ENCODE measurements at regions not wholly inside any gene's neighbourhood (a gene's known extent, or its start where the extent isn't known, plus 50 kb on each side); places are given as distances from the start of the nearest gene placed in this dataset.

DNA sequence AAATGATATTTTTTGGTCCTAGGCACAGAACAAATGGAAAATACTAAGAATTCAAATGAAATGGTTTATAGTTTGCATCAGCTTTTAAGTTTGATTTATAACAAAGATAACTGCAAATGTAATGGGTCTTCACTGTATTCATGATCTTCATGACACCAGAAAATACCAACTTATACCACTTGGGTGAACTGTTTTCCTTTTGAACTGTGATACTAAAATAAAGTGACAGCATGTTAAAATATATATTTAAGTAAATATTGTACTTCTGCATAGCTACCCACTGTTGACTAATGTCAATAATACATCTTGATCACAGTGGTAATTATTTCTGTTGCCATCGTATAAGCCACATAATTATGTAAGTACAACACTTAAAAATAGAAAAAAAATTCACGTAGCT, 442.0 kb upstream of the ANKRD30A start:
- DNase-seq, result no peak

DNA sequence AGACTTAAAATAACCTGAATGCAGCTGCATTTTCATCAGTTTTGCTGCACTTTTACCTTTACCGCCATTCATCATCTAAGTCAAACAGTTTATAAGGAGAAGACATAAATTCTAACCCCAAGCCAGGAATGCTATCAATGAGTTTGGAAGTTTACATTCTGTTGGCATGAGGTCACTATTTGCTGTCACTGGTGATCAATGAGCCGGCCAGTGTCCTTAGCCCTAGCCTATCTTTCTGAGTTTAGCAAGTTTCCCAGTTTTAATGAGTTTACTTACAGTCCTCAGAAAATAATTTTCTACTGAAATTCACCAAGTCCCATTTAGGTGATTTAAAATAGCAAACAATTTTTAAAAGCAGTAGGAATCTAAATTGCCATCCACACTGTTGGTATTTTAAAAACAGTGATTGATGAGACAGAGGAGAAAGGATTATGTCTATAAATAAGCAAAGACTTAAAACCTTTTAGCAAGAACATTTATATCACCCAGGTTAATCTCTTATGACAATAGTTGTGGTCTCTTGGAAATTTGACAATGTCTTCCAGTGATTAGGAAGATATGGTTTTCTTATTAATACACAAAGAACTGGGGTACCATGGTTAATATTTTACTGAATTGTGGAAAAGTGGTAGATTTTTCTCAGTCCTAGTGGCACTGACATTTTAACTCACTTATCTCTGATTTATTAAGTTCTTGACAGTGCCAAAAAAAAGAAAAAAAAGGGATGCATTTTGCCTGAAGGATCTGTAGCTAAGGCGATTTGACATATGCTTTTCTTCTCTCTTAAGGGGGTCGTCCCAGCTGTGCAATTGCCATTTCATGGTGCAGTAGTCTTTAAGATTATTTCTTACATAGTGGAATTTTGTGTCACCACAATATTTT, 443.4 kb upstream of the ANKRD30A start:
- DNase-seq, result no peak

DNA sequence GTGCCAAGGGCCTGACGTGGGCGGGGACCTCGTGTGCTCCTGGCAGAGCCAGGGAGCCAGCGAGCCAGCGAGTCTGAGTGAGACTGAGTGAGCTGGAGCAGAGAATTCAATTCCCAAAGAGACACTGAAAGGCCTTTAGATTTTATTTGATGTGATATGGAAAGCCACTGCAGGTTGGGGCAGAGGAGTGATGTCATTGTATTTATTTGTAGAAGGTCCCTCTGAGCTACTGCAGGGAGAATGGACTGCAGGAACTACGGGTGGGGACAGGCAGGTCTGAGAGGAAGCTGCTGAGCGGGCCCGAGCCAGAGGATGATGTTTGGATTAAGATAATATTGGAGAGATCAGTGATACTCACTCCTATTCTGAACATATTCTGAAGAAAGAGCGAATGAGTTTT, 445.8 kb upstream of the ANKRD30A start:
- DNase-seq, result peak; percentile 15

DNA sequence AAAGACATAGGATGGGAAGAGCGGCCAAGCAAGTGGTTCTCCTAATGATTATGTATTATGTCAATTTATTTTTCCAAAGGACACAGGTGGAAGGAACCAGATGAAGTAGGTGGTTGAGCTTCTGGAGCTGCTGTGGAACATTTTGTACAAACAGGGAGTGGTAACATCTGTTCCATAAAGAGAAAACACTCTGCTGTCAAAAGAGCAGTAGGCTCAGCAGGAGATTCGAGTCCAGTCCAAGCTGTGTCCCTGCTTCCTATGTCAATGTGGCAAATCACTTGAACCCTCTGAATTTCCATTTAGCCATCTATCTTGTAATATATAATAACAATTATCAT, 448.0 kb upstream of the ANKRD30A start:
- DNase-seq, result peak; percentile 72

DNA sequence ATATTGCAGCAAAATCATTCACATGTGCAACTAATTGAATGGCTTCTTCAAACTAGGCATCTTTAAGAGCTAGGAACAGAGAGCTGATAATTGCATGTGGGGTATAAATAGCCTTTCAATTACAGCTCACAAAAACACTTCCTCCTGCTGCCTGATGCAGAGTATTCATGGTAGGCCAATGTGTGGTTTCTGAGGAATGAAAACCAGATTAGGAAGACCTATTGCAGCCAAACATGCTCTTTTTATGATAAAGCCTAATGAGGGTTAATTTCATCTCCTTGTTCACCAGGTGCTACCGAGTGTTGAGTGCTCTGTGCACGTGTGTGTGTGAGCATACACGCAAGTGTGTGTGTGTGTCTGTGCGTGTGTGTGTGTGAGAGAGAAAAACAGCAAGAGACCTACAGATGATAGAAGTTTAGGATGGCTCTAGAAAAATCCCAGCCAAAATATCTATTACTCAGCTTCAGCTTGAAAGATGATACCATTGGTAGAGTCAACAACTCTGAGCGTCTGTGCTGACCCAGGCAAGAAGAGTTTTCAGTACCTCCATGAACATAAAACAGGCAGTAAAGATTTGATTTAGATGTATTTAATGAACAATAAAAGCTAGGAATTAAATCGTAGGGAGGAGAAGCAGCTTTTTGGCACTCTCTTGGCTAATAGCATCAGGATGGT, 448.5 kb upstream of the ANKRD30A start:
- DNase-seq, result peak; percentile 72

DNA sequence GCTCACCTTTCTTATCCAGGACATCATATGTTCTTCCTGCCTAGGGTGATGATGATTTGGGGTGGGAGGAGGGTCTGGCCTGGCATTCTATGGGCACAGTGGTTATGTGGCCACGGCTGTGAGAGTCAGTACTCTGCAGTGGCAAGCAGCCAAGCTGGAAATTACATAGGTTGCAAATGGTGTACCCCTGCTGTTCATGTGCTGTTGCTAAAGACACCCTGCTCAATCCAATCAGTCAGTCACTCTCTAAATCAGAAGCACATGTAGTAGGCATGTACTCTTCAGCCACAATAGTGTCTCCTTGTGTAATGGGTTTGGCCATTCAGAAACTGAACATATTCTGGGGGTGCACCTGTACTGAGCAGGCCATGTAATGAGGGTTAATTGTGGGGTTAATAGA, 449.1 kb upstream of the ANKRD30A start:
- peak; percentile 69 for DNase-seq

DNA sequence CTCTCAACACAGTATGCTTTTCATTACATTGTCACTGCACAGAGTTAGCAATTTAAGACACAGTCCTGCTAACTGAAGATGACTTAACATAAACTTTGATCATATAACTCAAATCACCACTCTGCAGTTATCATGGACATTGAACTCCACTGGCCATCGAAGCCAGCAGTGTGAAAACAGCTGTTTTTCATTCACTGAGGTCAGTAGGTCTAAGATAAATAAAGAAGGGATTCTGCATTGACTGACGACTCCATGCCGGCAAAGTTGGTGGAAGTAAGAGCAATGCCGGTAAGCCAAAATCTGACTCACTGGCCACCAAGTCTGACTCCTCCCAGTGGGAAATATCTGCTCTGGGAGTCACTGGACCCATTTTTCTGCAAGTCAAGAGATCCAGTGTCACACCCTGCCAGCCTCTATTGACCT, 449.9 kb upstream of the ANKRD30A start:
- DNase-seq, result no peak

DNA sequence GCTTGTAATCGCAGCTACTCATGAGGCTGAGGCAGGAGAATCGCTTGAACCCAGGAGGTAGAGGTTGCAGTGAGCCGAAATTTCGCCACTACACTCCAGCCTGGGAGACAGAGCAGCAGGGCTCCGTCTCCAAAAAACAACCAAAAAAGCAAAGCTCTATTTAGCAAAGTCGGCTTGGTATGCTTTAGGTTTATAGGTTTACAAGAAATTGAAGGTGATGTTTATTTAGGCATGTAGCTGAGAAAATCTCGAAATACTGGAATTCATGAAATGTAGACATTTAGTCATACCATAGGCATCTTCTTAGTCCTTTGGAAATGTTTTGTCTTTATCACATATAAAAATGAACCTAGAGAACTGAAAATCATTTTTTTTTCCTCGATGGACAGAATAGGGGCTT, 453.8 kb upstream of the ANKRD30A start:
- no peak for DNase-seq

DNA sequence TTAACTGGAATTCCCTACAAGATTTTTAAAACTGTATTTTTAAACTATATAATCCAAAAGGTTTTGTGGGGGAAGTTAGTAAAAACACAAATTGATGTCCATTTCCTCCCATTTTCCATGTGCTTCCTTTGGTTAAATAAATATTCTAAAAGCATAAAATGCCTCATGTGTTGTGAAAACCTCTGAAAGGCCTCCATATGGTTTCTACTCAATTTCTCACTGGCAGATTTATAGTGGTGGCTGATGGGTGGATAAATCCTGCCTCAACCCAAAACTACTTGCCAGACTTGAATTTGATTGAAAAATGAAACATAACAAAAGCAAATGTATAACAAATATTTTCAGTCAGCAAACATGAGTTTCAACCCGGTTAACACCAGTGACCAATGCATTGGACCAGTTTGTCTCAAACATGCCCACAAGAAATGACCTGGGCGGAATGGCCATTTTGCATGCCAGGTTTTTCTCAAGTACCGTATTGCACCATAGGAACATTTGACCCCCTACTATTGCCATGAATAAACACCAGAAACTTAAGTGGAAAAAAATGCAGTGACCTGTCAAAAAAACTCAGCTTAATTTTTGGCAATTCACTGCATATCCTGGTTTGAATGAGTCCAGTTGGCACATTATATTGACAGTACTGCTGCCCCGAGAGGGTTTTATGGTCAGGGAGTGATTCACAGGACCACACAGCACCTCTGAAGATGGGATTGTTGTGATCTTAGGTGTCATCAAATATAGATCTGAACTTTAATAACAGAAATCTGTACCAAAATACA, 454.6 kb upstream of the ANKRD30A start:
- DNase-seq, result no peak

DNA sequence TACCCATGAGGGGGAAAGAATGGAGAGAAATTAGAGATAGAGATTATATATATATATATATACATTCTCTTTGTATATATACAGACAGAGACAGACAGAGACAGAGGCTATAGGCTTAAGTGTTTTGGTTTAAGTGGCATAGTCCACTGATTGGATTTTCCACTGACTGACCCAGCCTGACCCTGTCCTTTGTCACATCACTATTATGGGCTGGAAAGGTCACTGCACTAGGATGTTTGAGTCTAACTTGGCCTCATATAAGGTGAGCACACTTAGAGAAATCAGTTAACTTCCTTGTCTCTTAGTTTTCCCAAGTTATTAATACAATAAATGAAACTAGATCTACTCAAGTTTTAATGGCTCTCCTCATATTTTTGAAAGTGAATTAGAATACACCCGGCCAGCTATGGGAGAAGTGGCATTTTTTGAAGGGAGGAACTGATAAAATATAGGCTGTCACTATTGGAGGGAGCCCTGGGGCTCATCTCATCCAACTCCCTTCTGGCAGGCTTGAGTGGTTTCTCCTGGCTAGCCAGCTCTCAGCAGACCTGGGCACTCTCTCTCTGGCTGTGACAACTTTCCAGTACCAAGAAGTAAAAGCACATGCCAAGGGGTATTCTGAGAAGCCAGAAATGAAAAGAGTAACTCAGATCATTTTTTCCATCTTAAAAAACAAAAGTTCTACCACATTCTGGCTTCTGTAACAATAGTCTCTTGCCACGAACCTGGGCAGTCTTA, 455.6 kb upstream of the ANKRD30A start:
- no peak for DNase-seq

DNA sequence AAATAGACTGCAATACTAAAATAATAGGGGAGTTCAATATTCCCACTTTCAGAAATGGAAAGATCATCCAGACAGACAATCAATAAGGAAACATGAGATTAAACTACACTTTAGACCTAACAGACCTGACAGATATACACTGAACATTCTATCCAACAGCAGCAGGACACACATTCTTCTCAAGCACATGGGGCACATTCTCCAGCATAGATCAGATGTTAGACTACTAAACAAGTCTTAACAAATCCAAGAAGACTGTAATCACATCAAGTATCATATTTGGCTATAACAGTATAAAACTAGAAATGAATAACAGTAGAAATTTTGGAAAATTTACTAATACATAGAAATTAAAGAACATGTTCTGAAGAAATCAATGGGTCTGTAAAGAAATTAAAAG, 458.9 kb upstream of the ANKRD30A start:
- DNase-seq, result no peak

DNA sequence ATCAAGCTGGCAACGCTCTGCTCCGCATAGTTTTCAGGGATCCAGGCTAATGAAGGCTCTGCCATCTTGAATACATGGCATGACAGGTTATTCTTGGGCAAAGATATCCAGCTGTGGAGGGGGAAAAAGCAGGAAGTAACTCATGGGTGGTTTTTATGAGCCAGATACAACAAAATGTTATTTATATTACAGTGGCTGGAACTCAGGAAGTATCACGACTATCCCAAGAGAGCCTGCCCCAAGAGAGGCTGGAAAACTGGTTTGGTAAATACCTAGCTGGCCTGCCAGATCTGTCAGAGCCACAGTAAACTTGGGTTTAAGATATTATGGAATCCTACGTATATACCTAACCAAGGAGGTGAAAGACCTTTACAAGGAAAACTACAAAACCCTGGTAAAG, 462.8 kb upstream of the ANKRD30A start:
- DNase-seq, result no peak

DNA sequence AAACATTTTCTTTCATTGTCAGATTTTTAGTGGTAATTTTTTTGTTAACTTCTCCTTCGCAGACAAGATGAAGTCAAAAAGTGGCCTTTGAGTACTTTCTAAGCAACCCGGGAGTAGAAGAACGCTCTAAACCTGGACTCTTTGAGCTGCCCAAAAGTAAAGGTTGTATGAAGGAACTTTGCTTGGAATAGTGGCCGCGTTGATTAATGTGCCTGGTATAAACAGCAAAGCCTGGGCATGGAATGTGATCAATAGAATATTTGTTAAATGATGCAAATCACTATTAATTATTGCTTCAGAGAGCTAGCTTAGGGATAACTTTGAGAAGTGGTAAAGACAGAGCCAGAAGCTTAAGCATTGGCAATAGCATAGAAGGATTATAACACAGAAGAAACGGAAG, 475.1 kb upstream of the ANKRD30A start:
- DNase-seq, result no peak

DNA sequence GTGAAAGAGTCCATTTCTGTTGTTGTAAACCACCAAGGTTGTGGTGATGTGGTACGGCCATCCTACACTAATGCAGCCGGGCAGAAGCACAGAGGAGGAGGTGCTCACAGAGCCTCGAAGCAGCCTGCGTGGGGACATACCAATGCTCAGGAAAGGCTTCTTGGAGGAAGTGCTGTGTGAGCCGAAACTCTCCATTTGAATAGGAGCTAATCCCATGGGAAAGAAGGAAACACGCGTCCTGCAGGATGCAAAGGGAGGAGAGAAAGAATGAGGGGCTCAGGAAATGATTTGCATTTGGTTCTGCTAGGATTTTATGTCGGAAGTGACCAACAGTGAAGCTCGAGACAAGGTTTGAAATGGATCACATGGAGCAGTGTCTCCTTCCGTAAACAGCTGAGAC, 477.9 kb upstream of the ANKRD30A start:
- DNase-seq, result no peak

DNA sequence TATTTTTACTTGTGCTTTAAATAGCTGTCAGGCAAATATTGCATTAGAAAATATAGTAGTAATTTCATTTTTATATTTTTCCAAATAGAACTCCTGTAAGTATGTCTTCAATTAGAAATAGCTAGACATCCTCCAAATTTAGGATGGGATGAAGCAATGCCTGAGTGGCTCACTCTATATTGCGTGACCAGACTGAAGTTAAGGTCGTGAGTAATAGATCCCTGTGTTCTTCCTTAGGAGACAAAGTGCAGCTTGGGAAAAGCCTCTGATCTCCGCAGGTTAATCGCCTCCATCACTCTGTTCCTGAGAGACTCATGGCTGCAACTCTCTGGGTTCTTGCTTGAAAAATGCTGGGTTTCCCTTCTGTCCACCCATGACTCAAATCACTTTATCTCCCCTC, 484.8 kb upstream of the ANKRD30A start:
- no peak for DNase-seq

DNA sequence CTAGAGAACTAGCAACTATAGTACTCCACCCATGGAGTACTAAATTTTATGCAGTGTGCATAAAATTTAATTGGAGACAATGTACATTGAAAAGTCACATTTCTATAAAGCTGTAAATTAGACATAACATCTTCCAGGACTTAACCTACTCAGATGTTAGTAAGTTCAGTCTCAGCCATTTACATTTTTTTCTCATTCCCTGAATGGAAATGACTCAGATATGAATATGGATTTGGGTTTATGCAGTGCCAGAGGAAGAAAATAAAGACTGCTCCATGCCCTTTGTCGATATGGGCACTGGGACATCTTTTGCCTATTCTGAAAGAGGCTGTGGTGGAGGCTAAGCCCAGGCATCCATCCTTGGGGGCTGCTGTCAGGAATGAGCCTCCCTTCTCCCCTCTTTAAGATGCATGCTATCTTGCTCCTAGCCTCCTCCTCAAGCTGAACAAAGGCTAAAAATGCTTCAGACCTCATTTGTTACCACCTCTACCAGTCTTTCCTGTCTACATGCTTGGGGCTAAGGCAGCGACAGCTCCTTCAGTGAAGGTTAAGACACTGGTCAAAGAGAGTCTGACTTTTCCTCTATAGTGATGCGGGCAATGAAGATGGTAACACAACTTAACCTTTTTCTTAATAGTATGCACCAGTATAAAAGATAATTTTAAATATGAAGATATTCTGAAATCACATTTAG, 486.8 kb upstream of the ANKRD30A start:
- no peak for DNase-seq

DNA sequence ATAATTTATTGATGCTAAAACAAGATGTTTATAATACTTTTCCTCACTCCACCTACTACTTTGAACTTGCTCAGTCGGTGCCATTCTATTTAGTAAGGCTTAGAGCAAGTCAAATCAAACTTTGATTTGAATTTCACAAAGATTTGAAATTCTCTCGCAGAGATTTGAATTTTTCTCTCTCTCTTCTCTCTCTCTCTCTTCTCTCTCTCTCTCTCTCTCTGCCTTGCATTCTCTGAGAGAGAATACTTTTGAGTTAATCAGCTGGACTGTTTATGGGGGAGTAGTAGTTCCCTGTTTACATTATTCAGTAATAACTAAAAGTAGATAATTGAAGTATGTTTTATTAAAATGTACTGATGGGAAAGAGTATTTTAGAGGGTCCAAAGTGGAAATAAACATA, 488.5 kb upstream of the ANKRD30A start:
- no peak for DNase-seq

DNA sequence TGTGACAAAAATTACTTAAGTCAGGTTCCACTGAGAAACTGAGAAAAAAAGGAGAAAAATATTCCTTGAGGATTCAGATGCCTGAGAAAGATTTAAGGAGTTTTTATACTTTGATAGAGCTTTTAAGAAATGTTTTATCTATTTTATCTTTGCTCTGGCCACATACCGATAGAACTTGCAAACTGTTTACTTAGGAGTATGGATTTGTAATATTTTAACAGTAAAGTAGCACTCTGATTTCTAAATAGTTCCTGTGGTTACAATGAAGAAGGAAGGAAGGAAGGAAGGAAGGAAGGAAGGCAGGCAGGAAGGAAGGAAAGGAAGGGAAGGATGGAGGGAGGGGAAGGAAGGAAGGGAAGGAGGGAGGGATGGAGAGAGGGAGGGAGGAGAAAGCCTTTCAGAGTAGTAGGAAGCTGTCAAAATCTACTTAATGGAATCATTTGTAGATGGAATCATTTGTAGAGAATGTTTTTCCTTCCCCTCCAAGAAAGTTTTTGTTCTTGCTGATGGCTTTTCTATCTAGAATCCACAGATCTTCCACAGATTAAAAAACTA, 489.0 kb upstream of the ANKRD30A start:
- DNase-seq, result no peak

DNA sequence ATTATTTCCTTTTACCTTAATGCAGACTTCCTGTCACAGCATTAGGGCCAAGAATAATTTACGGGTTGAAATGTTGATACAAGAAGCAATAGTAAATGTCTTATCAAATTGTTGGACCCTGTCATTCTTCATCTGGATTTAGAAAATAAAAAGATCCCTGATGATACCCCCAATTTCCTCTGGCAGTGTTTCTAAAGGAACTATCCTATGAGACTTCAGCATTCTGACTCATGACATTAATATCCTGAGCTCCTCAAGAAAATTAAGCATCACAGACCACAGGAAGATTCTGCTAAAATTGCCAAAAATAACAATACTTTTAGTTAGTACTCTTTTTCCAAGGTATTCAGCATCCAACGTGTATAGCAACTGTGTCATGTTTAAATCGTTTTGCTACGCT, 490.5 kb upstream of the ANKRD30A start:
- DNase-seq, result no peak

DNA sequence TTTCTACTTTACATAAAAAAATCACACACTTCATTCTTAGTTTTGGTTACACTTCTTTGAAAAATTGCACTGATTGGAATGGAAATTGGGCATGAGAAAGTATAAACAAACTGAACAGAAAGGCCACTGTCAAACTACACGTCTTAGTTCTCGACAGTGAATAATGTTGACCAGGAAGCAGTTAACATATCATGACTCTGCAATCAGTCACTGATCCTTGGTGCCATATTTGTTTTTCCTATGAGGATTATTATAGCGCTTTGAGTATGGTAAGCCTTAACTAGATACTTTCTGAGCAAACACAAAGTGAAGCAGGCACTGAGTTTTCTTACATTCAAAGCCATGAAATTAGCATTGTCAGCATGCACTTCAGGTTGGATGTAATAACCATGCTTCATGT, 495.1 kb upstream of the ANKRD30A start:
- DNase-seq, result no peak

DNA sequence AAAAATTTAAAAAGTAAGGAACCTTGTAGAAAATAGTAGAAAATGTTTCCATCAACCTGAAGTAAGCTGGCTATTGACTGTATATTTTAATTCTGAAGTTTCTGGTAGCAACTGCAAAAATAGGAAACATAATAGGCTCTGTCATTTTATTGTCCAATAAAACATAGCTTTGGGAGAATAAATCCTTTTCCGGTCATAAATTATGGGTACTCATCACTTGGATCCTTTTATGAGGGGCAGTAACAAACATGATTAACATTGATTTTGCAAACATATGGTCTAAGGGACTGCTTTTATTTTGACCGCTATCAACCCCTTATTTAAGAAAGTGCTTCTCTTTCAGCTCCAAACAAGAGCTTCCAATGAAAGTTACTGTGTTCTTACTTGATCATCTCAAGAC, 495.9 kb upstream of the ANKRD30A start:
- DNase-seq, result no peak

DNA sequence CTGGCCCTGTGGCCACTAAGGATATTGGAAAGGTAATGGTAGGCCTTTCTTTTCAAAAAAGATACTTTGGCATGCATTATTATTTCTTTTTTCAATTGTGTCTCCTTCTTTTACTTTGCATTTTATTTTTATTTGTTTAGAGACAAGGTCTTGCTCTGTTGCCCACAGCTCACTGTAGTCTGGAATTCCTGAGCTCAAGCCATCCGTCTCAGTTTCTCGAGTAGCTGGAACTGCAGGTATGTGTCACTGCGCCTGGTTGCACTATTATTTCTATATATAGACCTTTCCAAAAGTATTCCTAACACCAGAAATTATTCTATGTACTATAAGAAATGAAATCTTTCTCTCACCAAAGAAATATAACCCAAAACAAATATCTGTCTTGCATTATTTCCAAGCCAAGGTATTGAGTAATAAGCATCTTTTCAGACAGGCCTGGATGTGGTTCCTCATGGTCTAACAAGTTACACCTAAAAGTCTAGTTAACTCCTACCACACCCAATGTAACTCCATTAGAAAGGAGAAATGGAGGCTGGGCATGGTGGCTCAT, 500.8 kb upstream of the ANKRD30A start:
- DNase-seq, result no peak
